GM04504 (cell line): ENCODE measurements at regions not wholly inside any gene's neighbourhood (a gene's known extent, or its start where the extent isn't known, plus 50 kb on each side); places are given as distances from the start of the nearest gene placed in this dataset.
"Not testable (repeated sequence)": the region's sequence is repeated elsewhere in the genome, so short reads cannot be mapped to it uniquely, and the experiment has no call there.

Source experiments
- DNase-seq: peaks from one replicate; pipeline ENCODE4 v3.0.0-alpha.2; 2012; ENCODE audit warnings: low read depth

- DNase-seq = no peak
Measured at GRCh38 chr1:67482733-67483482, 52.7 kb upstream of the SERBP1 start.

GRCh38 chr1:67484492-67484891 lies 54.3 kb upstream of the SERBP1 start:
- DNase-seq = no peak

GRCh38 chr1:67485046-67485811 lies 55.0 kb upstream of the SERBP1 start:
- DNase-seq = no peak

GRCh38 chr1:67489643-67490042 lies 59.4 kb upstream of the SERBP1 start:
- no peak for DNase-seq

- no peak for DNase-seq
Measured at GRCh38 chr1:67491280-67491679, 61.1 kb upstream of the SERBP1 start.

GRCh38 chr1:67493148-67493547 lies 62.9 kb upstream of the SERBP1 start:
- DNase-seq = no peak

GRCh38 chr1:67495327-67495726 lies 65.1 kb upstream of the SERBP1 start:
- no peak for DNase-seq

GRCh38 chr1:67496329-67496728 lies 66.1 kb upstream of the SERBP1 start:
- no peak for DNase-seq

- DNase-seq = peak; percentile 61
Measured at GRCh38 chr1:67500413-67500959, 70.3 kb upstream of the SERBP1 start.

- no peak for DNase-seq
Measured at GRCh38 chr1:67503974-67504373, 73.8 kb upstream of the SERBP1 start.

- not testable (repeated sequence) for DNase-seq
Measured at GRCh38 chr1:67513392-67514294, 83.4 kb upstream of the SERBP1 start.

- DNase-seq = no peak
Measured at GRCh38 chr1:67514300-67514699, 84.1 kb upstream of the SERBP1 start.

GRCh38 chr1:67514786-67515185 lies 84.6 kb upstream of the SERBP1 start:
- DNase-seq = no peak

GRCh38 chr1:67515324-67516080 lies 85.3 kb upstream of the SERBP1 start:
- DNase-seq = no peak

GRCh38 chr1:67517046-67517445 lies 86.8 kb upstream of the SERBP1 start:
- no peak for DNase-seq

GRCh38 chr1:67522001-67522441 lies 91.8 kb upstream of the SERBP1 start:
- no peak for DNase-seq

GRCh38 chr1:67522793-67523192 lies 92.6 kb upstream of the SERBP1 start:
- no peak for DNase-seq

GRCh38 chr1:67524143-67525052 lies 94.2 kb upstream of the SERBP1 start:
- no peak for DNase-seq

- no peak for DNase-seq
Measured at GRCh38 chr1:67525053-67525760, 95.0 kb upstream of the SERBP1 start.

GRCh38 chr1:67528141-67528540 lies 97.9 kb upstream of the SERBP1 start:
- no peak for DNase-seq
